IPS-11a (cell line): ENCODE measurements at regions not wholly inside any gene's neighbourhood (a gene's known extent, or its start where the extent isn't known, plus 50 kb on each side); places are given as distances from the start of the nearest gene placed in this dataset.
"Not testable (repeated sequence)": the region's sequence is repeated elsewhere in the genome, so short reads cannot be mapped to it uniquely, and the experiment has no call there.

Experiments used
- H3K4me3 ChIP-seq: one replicate; pipeline ENCODE4 v1.5.1; 2013; ENCODE audit warnings: low read depth, low read length, control low read depth

GRCh38 chrX:55813150-55813549, 95.6 kb downstream of the RRAGB start:
- no peak overlapping the region for H3K4me3 ChIP-seq

GRCh38 chrX:55815546-55815945, 98.0 kb downstream of the RRAGB start:
- H3K4me3 ChIP-seq, result no peak overlapping the region

GRCh38 chrX:55816023-55816422, 98.5 kb downstream of the RRAGB start:
- H3K4me3 ChIP-seq, result no peak overlapping the region

GRCh38 chrX:55818673-55819375, 101.3 kb downstream of the RRAGB start:
- H3K4me3 ChIP-seq, result no peak overlapping the region

- H3K4me3 ChIP-seq, result no peak overlapping the region
Measured at GRCh38 chrX:55839485-55839884, 121.9 kb downstream of the RRAGB start.

- H3K4me3 ChIP-seq, result no peak overlapping the region
Measured at GRCh38 chrX:55841962-55842752, 124.6 kb downstream of the RRAGB start.

GRCh38 chrX:55866779-55867178, 149.2 kb downstream of the RRAGB start:
- not testable (repeated sequence) for H3K4me3 ChIP-seq

- no peak overlapping the region for H3K4me3 ChIP-seq
Measured at GRCh38 chrX:55867181-55867651, 149.7 kb downstream of the RRAGB start.

GRCh38 chrX:55867708-55868107, 150.2 kb downstream of the RRAGB start:
- no peak overlapping the region for H3K4me3 ChIP-seq

GRCh38 chrX:55874807-55875206, 157.3 kb downstream of the RRAGB start:
- no peak overlapping the region for H3K4me3 ChIP-seq

GRCh38 chrX:55883541-55883940, 166.0 kb downstream of the RRAGB start:
- H3K4me3 ChIP-seq, result not testable (repeated sequence)

- peak overlapping the region; percentile 55 for H3K4me3 ChIP-seq
Measured at GRCh38 chrX:55907968-55908607, 190.5 kb downstream of the RRAGB start.

GRCh38 chrX:55908661-55909212, 191.2 kb downstream of the RRAGB start:
- H3K4me3 ChIP-seq, result peak overlapping the region; percentile 55

- H3K4me3 ChIP-seq, result no peak overlapping the region
Measured at GRCh38 chrX:55919367-55920221, 202.0 kb downstream of the RRAGB start.

- no peak overlapping the region for H3K4me3 ChIP-seq
Measured at GRCh38 chrX:55924574-55924973, 207.0 kb downstream of the RRAGB start.

- H3K4me3 ChIP-seq, result not testable (repeated sequence)
Measured at GRCh38 chrX:55928529-55928928, 211.0 kb downstream of the RRAGB start.
